ENCODE measurements at regions not wholly inside any gene's neighbourhood (a gene's known extent, or its start where the extent isn't known, plus 50 kb on each side); places are given as distances from the start of the nearest gene placed in this dataset.

GRCh38 chr2:4992226-4992625, 700.0 kb upstream of the SOX11 start:
- POLR2A ChIA-PET: no interaction called here
- no peak for DNase-seq (ENCODE audit: low read depth, low spot score)
- CTCF ChIA-PET: no interaction called here
- H3K4me3 ChIP-seq (ENCODE audit: low read depth, low read length): no peak overlapping the region
- no peak for TF ChIP-seq CTCF (IDR thresholded peaks at IDR 0.05; ENCODE audit: insufficient read depth, low read length, missing control alignments)

GRCh38 chr2:4995466-4995865, 696.7 kb upstream of the SOX11 start:
- no peak overlapping the region for H3K4me3 ChIP-seq (ENCODE audit: low read depth, low read length)
- DNase-seq (ENCODE audit: low read depth, low spot score): no peak
- ChIA-PET POLR2A (no interaction called here), CTCF (no interaction called here)
- TF ChIP-seq CTCF (IDR thresholded peaks at IDR 0.05; ENCODE audit: insufficient read depth, low read length, missing control alignments): no peak

GRCh38 chr2:5007596-5007995, 684.6 kb upstream of the SOX11 start:
- H3K4me3 ChIP-seq (ENCODE audit: low read depth, low read length): no peak overlapping the region
- ChIA-PET CTCF (no interaction called here), POLR2A (no interaction called here)
- TF ChIP-seq CTCF (IDR thresholded peaks at IDR 0.05; ENCODE audit: insufficient read depth, low read length, missing control alignments): no peak
- DNase-seq (ENCODE audit: low read depth, low spot score): no peak

GRCh38 chr2:5019324-5019723, 672.9 kb upstream of the SOX11 start:
- ChIA-PET CTCF (no interaction called here), POLR2A (no interaction called here)
- H3K4me3 ChIP-seq (ENCODE audit: low read depth, low read length): no peak overlapping the region
- no peak for DNase-seq (ENCODE audit: low read depth, low spot score)
- no peak for TF ChIP-seq CTCF (IDR thresholded peaks at IDR 0.05; ENCODE audit: insufficient read depth, low read length, missing control alignments)

GRCh38 chr2:5020116-5020875, 671.9 kb upstream of the SOX11 start:
- ChIA-PET POLR2A (no interaction called here), CTCF (no interaction called here)
- DNase-seq (ENCODE audit: low read depth, low spot score): no peak
- no peak for TF ChIP-seq CTCF (IDR thresholded peaks at IDR 0.05; ENCODE audit: insufficient read depth, low read length, missing control alignments)
- no peak overlapping the region for H3K4me3 ChIP-seq (ENCODE audit: low read depth, low read length)

- ChIA-PET POLR2A (no interaction called here), CTCF (no interaction called here)
- TF ChIP-seq CTCF (IDR thresholded peaks at IDR 0.05; ENCODE audit: insufficient read depth, low read length, missing control alignments): no peak
- H3K4me3 ChIP-seq (ENCODE audit: low read depth, low read length): no peak overlapping the region
- DNase-seq (ENCODE audit: low read depth, low spot score): no peak
These were observed 671.0 kb upstream of the SOX11 start for GRCh38 chr2:5021136-5021535.

Measured in AG04449 (cell line).